HepG2 (cell line): ENCODE measurements at regions not wholly inside any gene's neighbourhood (a gene's known extent, or its start where the extent isn't known, plus 50 kb on each side); places are given as distances from the start of the nearest gene placed in this dataset.

Source experiments
- ATAC-seq: fragments of 200-7000 bp; cut with Tn5 transposase; 3 replicates; pipeline ENCODE4 v1.9.1; 2020; ENCODE audit warnings: mild to moderate bottlenecking, moderate library complexity
- BruUV-seq: library from RNA; stranded (reverse); fragments of 400-500 nt; replicated peaks from 2 replicates; lab custom pipeline; 2021; lab: Mats Ljungman, UMichigan
- CTCF ChIA-PET: fragments of 300-600 bp; formaldehyde crosslinking; extraction: SDS; loops from one replicate; lab custom pipeline; 2021; ENCODE audit warnings: low total read pairs, inconsistent platforms, low intra/inter-chr PET ratio; lab: Yijun Ruan, JAX
- POLR2A ChIA-PET: fragments of 350-600 bp; sonication (Branson Sonifier 250); formaldehyde crosslinking; loops from one replicate; lab custom pipeline; 2020; ENCODE audit warnings: antibody characterized with exemption, inconsistent platforms; lab: Yijun Ruan, JAX
- DNase-seq: peaks from one replicate; pipeline ENCODE4 v3.0.0-alpha.2; 2015; ENCODE audit warnings: low spot score
- FAIRE-seq: peaks from 3 replicates; lab custom pipeline; 2011; peaks lifted over from hg19 to GRCh38; lab: Jason Lieb, UNC
- H2AFZ ChIP-seq: one replicate; pipeline ENCODE4 v1.6.1; 2011; ENCODE audit warnings: low read length, inconsistent platforms
- H3K27ac ChIP-seq: fragments of 300-600 bp; 3 replicates; pipeline ENCODE4 v1.8.0; 2011; ENCODE audit warnings: mixed run types, mild to moderate bottlenecking, mixed read lengths, low read length, inconsistent platforms; ENCODE audit not compliant: insufficient read depth; ENCODE audit errors: extremely low read length
- H3K27me3 ChIP-seq, 2 experiments: fragments of 200-600 bp in 1 of 2; 2 replicates in 1 of 2; 3 replicates in 1 of 2; pipeline versions ENCODE4 v1.6.0 to v1.8.0; 2011; ENCODE audit warnings: low read length in 2 of 2, mild to moderate bottlenecking in 2 of 2, moderate library complexity in 2 of 2, inconsistent platforms in 1 of 2; ENCODE audit not compliant: insufficient read depth in 2 of 2, control insufficient read depth in 1 of 2
- H3K36me3 ChIP-seq, 2 experiments: fragments of 200-600 bp in 1 of 2; replicated peaks in 1 of 2; 2 replicates in 1 of 2; 3 replicates in 1 of 2; pipeline versions ENCODE4 v1.5.1 to v1.8.0; 2011; ENCODE audit warnings: low read length in 2 of 2, inconsistent platforms in 1 of 2; ENCODE audit not compliant: insufficient read depth in 2 of 2, control insufficient read depth in 1 of 2
- H3K4me1 ChIP-seq: 2 replicates; pipeline ENCODE4 v1.5.1; 2012; ENCODE audit warnings: low read length, inconsistent platforms; ENCODE audit not compliant: insufficient read depth
- H3K4me2 ChIP-seq: 2 replicates; pipeline ENCODE4 v1.6.0; 2011; ENCODE audit warnings: low read depth, low read length, inconsistent platforms
- H3K4me3 ChIP-seq, 3 experiments: fragments of 200-600 bp in 1 of 3; sonication (generic), shearing (Covaris generic) in 1 of 3; replicated peaks in 1 of 3; 2 replicates each; pipeline ENCODE4 v1.5.1; 2011 to 2016; ENCODE audit warnings: low read length in 3 of 3, inconsistent platforms in 2 of 3, low read depth in 2 of 3, mild to moderate bottlenecking in 2 of 3, control low read depth in 1 of 3, mixed read lengths in 1 of 3; ENCODE audit not compliant: insufficient read depth in 1 of 3
- H3K79me2 ChIP-seq: one replicate; pipeline ENCODE4 v1.6.1; 2011; ENCODE audit warnings: low read length, inconsistent platforms; ENCODE audit not compliant: insufficient read depth
- H3K9ac ChIP-seq: 2 replicates; pipeline ENCODE4 v1.6.0; 2011; ENCODE audit warnings: mild to moderate bottlenecking, low read depth, low read length, inconsistent platforms; ENCODE audit not compliant: insufficient read depth
- H3K9me3 ChIP-seq: 2 replicates; pipeline ENCODE4 v1.5.1; 2012; ENCODE audit warnings: mild to moderate bottlenecking, low read length
- H4K20me1 ChIP-seq: 2 replicates; pipeline ENCODE4 v1.6.0; 2011; ENCODE audit warnings: inconsistent platforms, mild to moderate bottlenecking, low read length, moderate library complexity; ENCODE audit not compliant: insufficient read depth
- JDP2 ChIP-seq: sonication (generic); formaldehyde crosslinking; IDR thresholded peaks from 2 replicates; pipeline ENCODE4 v1.8.1; 2022; ENCODE audit warnings: missing genetic modification reagents, borderline replicate concordance
- NFKB2 ChIP-seq: sonication (generic); formaldehyde crosslinking; IDR thresholded peaks from 2 replicates; pipeline ENCODE4 v1.4.0; 2020; ENCODE audit warnings: missing genetic modification reagents, borderline replicate concordance
- NR0B2 ChIP-seq: sonication (generic); formaldehyde crosslinking; IDR thresholded peaks from 2 replicates; pipeline ENCODE4 v1.4.0; 2020; ENCODE audit warnings: mild to moderate bottlenecking, missing genetic modification reagents
- PAWR ChIP-seq: sonication (generic); formaldehyde crosslinking; IDR thresholded peaks from 2 replicates; pipeline ENCODE4 v1.4.0; 2020; ENCODE audit warnings: missing genetic modification reagents, mild to moderate bottlenecking, borderline replicate concordance
- SMC3 ChIP-seq: IDR thresholded peaks from 2 replicates; pipeline ENCODE4 v1.6.1; 2011; ENCODE audit warnings: low read length, improper control_type of control experiment
- YEATS2 ChIP-seq: sonication (generic); formaldehyde crosslinking; IDR thresholded peaks from 2 replicates; pipeline ENCODE4 v1.4.0; 2020; ENCODE audit warnings: missing genetic modification reagents, borderline replicate concordance
- ZNF577 ChIP-seq: sonication (generic); formaldehyde crosslinking; IDR thresholded peaks from 2 replicates; pipeline ENCODE4 v1.4.0; 2020; ENCODE audit warnings: mild to moderate bottlenecking, low read depth, missing genetic modification reagents, borderline replicate concordance
- ZNF639 ChIP-seq: conservative IDR thresholded peaks from 2 replicates; pipeline ENCODE4 v1.6.1; 2018; ENCODE audit warnings: missing genetic modification reagents
- ZNF720 ChIP-seq: sonication (generic); formaldehyde crosslinking; IDR thresholded peaks from 2 replicates; pipeline ENCODE4 v1.4.0; 2020; ENCODE audit warnings: missing genetic modification reagents
- WGBS: methylation state at CpG from one replicate; pipeline ENCODE4 v1.1.6; 2017; ENCODE audit warnings: low lambda C conversion rate; 5-methylcytosine and 5-hydroxymethylcytosine counted together
- in situ Hi-C: cut with HindIII; loops from 2 replicates; pipeline ENCODE4 v1.10.0; 2017; ENCODE audit warnings: low pct_unique_long_range_greater_than_20kb; ENCODE audit not compliant: extremely low pct_ligation_motif_present
- intact Hi-C: fragments of 100-400 bp; cut with micrococcal nuclease; formaldehyde crosslinking; loops from one replicate; pipeline ENCODE4 v1.10.0; 2022; ENCODE audit not compliant: unreplicated experiment

GRCh38 chr15:69859866-69860265 is 237.9 kb downstream of the TLE3 start:
- in situ Hi-C loops (no loop called here), intact Hi-C loops (no loop called here)
- no peak for FAIRE-seq
- ChIA-PET POLR2A (no interaction called here), CTCF (no interaction called here)
- Histone ChIP-seq H3K36me3 (no peaks in the 10 kb centered on the region), H3K4me3 (no peak overlapping the region), H3K27ac (no peak overlapping the region), H3K4me1 (no peaks in the 10 kb centered on the region), H2AFZ (no peak overlapping the region), H4K20me1 (no peaks in the 10 kb centered on the region), H3K9me3 (no peaks in the 10 kb centered on the region), H3K9ac (no peak overlapping the region), H3K27me3 (peaks cover 4 to 34% of the 10 kb centered on the region in 2 experiments; a peak in 4 of 5 replicates), H3K4me2 (no peak overlapping the region), H3K79me2 (no peaks in the 10 kb centered on the region)
- no peak for ATAC-seq
- 58% methylated on average over 5 of the region's 5 CpGs for WGBS
- TF ChIP-seq ZNF577 (CRISPR knock-in tag) (no peak), ZNF639 (no peak), YEATS2 (CRISPR knock-in tag) (no peak), ZNF720 (CRISPR knock-in tag) (no peak), NR0B2 (CRISPR knock-in tag) (no peak), JDP2 (CRISPR knock-in tag) (no peak), SMC3 (no peak), NFKB2 (CRISPR knock-in tag) (no peak), PAWR (CRISPR knock-in tag) (no peak)
- BruUV-seq, result no TSS peak
- no peak for DNase-seq
